ENCODE measurements at regions not wholly inside any gene's neighbourhood (a gene's known extent, or its start where the extent isn't known, plus 50 kb on each side); places are given as distances from the start of the nearest gene placed in this dataset.
"Not testable (repeated sequence)": the region's sequence is repeated elsewhere in the genome, so short reads cannot be mapped to it uniquely, and the experiment has no call there.

DNA sequence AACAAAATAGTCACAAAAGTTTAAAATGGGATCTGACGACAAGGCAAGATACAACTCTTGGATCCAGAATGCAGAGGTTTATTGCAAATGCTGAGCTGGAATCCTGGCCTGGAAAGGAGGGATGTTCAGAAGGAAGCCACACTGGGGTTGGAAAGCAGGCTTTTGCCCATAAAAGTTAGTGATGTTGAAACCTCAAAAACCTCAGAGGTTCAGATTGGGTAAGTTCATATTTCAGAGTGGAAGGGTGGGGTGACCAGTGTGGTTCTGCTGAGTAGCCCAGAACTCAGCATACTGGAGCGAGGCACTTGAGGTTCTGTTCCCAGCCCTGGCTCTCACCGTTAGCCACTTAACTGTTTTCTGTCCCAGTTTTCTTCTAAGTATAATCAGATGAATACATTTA is 114.0 kb upstream of the OSTN start:
- TF ChIP-seq EZH2 (IDR thresholded peaks at IDR 0.05; ENCODE audit: borderline replicate concordance, low read depth, low read length, poor library complexity, severe bottlenecking) = no peak
- TF ChIP-seq, protein P1, sequence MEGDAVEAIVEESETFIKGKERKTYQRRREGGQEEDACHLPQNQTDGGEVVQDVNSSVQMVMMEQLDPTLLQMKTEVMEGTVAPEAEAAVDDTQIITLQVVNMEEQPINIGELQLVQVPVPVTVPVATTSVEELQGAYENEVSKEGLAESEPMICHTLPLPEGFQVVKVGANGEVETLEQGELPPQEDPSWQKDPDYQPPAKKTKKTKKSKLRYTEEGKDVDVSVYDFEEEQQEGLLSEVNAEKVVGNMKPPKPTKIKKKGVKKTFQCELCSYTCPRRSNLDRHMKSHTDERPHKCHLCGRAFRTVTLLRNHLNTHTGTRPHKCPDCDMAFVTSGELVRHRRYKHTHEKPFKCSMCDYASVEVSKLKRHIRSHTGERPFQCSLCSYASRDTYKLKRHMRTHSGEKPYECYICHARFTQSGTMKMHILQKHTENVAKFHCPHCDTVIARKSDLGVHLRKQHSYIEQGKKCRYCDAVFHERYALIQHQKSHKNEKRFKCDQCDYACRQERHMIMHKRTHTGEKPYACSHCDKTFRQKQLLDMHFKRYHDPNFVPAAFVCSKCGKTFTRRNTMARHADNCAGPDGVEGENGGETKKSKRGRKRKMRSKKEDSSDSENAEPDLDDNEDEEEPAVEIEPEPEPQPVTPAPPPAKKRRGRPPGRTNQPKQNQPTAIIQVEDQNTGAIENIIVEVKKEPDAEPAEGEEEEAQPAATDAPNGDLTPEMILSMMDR (conservative IDR thresholded peaks at IDR 0.05; ENCODE audit: low read depth, low read length) = no peak
- intact Hi-C loops (cut with micrococcal nuclease; ENCODE audit: unreplicated experiment) = no loop called here
- Histone ChIP-seq H3K4me1 (ENCODE audit: insufficient read depth, low read length, poor library complexity, severe bottlenecking) (no peaks in the 10 kb centered on the region), H3K9me3 (ENCODE audit: low read depth, low read length, poor library complexity, severe bottlenecking) (no peaks in the 10 kb centered on the region), H3K36me3 (ENCODE audit: insufficient read depth, low read length, poor library complexity, severe bottlenecking) (no peaks in the 10 kb centered on the region), H3K27me3 (replicated peaks; ENCODE audit: insufficient read depth, low read depth, low read length, poor library complexity) (no peaks in the 10 kb centered on the region), H3K27ac (ENCODE audit: low read depth, low read length, poor library complexity, severe bottlenecking) (no peak overlapping the region), H3K4me3 (ENCODE audit: low read depth, low read length, poor library complexity, severe bottlenecking) (no peak overlapping the region)
- no peak for DNase-seq (ENCODE audit: low spot score)
- ChIA-PET POLR2A (ENCODE audit: low non-redundant PET) (no interaction called here), CTCF (no interaction called here)
- no TSS peak for BruUV-seq (replicated peaks)

DNA sequence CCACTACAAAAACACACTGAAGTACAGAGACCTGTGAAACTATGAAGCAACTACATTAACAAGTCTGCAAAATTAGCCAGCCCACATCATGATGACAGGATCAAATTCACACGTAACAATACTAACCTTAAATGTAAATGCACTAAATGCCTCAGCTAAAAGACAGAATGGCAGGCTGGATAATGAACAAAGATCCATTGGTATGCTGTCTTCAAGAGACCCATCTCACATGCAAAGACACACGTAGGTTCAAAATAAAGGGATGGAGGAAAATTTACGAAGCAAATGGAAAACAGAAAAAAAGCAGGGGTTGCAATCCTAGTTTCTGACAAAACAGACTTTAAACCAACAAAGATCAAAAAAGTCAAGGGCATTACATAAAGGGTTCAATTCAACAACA is 120.1 kb upstream of the OSTN start:
- H3K9me3 ChIP-seq (ENCODE audit: low read depth, low read length, poor library complexity, severe bottlenecking); H3K27me3 ChIP-seq (replicated peaks; ENCODE audit: insufficient read depth, low read depth, low read length, poor library complexity); H3K36me3 ChIP-seq (ENCODE audit: insufficient read depth, low read length, poor library complexity, severe bottlenecking); intact Hi-C loops (cut with micrococcal nuclease; ENCODE audit: unreplicated experiment); CTCF ChIA-PET; H3K27ac ChIP-seq (ENCODE audit: low read depth, low read length, poor library complexity, severe bottlenecking); BruUV-seq (replicated peaks); H3K4me3 ChIP-seq (ENCODE audit: low read depth, low read length, poor library complexity, severe bottlenecking); DNase-seq (ENCODE audit: low spot score); H3K4me1 ChIP-seq (ENCODE audit: insufficient read depth, low read length, poor library complexity, severe bottlenecking); POLR2A ChIA-PET (ENCODE audit: low non-redundant PET): not testable (repeated sequence)

DNA sequence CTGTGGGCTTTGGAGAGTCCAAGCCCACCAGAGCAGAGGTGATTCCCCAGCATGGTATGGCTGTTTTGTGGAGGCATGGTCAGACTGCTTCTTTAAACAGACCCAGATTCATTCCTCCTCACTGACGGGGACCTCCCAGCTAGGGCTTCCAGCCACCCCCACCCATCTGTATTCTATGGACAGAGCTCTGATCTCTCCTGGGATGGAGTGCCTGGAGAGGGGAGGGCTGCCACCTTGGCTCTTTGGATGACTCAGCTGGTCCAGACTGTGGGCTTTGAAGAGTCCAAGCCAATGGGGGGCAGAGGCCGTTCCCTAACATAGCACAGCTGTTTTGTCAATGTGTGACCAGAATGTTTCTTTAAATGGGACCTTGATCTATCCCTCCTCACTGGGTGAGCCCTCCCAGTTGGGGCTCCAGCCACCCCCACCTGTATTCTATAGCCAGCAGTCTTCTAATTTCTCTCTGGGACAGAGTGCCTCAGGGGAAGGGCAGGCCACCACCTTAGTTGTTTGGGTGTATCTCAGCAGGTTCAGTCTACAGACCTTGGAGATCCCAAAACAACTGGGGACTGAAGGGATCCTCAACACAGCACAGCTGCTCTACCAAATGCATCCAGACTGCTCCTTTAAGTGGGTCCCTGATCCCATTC is 122.0 kb upstream of the OSTN start:
- H3K36me3 ChIP-seq (ENCODE audit: insufficient read depth, low read length, poor library complexity, severe bottlenecking) = no peaks in the 10 kb centered on the region
- H3K27ac ChIP-seq (ENCODE audit: low read depth, low read length, poor library complexity, severe bottlenecking) = no peak overlapping the region
- ChIA-PET POLR2A (ENCODE audit: low non-redundant PET) (no interaction called here), CTCF (no interaction called here)
- no peaks in the 10 kb centered on the region for H3K4me1 ChIP-seq (ENCODE audit: insufficient read depth, low read length, poor library complexity, severe bottlenecking)
- DNase-seq (ENCODE audit: low spot score) = no peak
- H3K4me3 ChIP-seq (ENCODE audit: low read depth, low read length, poor library complexity, severe bottlenecking) = no peak overlapping the region
- no peak for TF ChIP-seq EZH2 (IDR thresholded peaks at IDR 0.05; ENCODE audit: borderline replicate concordance, low read depth, low read length, poor library complexity, severe bottlenecking)
- BruUV-seq (replicated peaks) = no TSS peak
- no peaks in the 10 kb centered on the region for H3K9me3 ChIP-seq (ENCODE audit: low read depth, low read length, poor library complexity, severe bottlenecking)
- intact Hi-C loops (cut with micrococcal nuclease; ENCODE audit: unreplicated experiment) = no loop called here
- no peaks in the 10 kb centered on the region for H3K27me3 ChIP-seq (replicated peaks; ENCODE audit: insufficient read depth, low read depth, low read length, poor library complexity)

DNA sequence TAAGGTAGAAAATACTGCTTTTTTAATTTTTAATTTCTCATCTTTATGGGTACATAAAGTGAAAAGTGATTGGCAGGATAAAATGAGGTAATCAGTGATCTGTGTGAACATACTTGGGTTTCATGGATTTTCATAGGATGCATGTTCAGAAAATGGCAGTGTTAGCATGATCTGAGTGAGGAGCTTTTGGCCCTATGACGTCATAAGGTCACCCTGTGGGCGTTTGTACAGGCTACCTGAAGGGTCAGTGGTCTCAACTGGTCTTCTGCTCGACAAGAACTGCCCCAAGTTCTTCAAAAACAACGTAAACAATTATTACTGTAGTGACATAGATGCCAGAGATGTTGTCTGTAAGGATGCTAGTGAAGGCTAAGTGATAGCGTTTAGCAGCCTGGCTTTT is 124.5 kb upstream of the OSTN start:
- Histone ChIP-seq H3K27me3 (replicated peaks; ENCODE audit: insufficient read depth, low read depth, low read length, poor library complexity) (no peaks in the 10 kb centered on the region), H3K27ac (ENCODE audit: low read depth, low read length, poor library complexity, severe bottlenecking) (no peak overlapping the region), H3K36me3 (ENCODE audit: insufficient read depth, low read length, poor library complexity, severe bottlenecking) (no peaks in the 10 kb centered on the region), H3K4me1 (ENCODE audit: insufficient read depth, low read length, poor library complexity, severe bottlenecking) (no peaks in the 10 kb centered on the region), H3K9me3 (ENCODE audit: low read depth, low read length, poor library complexity, severe bottlenecking) (no peaks in the 10 kb centered on the region), H3K4me3 (ENCODE audit: low read depth, low read length, poor library complexity, severe bottlenecking) (no peak overlapping the region)
- TF ChIP-seq EZH2 (IDR thresholded peaks at IDR 0.05; ENCODE audit: borderline replicate concordance, low read depth, low read length, poor library complexity, severe bottlenecking) = no peak
- TF ChIP-seq, protein P1 (conservative IDR thresholded peaks at IDR 0.05; ENCODE audit: low read depth, low read length) = no peak
- intact Hi-C loops (cut with micrococcal nuclease; ENCODE audit: unreplicated experiment) = no loop called here
- no TSS peak for BruUV-seq (replicated peaks)
- POLR2A ChIA-PET (ENCODE audit: low non-redundant PET) = no interaction called here
- CTCF ChIA-PET = no interaction called here
- DNase-seq (ENCODE audit: low spot score) = no peak

All from A673 (cell line).